Astrocyte of the hippocampus (primary cell): ENCODE measurements at regions not wholly inside any gene's neighbourhood (a gene's known extent, or its start where the extent isn't known, plus 50 kb on each side); places are given as distances from the start of the nearest gene placed in this dataset.
A peak's percentile ranks its signal among the peaks of the same experiment; 100 is the strongest.

ENCODE experiments used
- DNase-seq: peaks from one replicate; pipeline ENCODE4 v3.0.0; 2011; ENCODE audit warnings: low read depth, low spot score

GRCh38 chr7:126378642-126379041 lies 874.1 kb downstream of the GRM8 start:
- DNase-seq = no peak

DNA sequence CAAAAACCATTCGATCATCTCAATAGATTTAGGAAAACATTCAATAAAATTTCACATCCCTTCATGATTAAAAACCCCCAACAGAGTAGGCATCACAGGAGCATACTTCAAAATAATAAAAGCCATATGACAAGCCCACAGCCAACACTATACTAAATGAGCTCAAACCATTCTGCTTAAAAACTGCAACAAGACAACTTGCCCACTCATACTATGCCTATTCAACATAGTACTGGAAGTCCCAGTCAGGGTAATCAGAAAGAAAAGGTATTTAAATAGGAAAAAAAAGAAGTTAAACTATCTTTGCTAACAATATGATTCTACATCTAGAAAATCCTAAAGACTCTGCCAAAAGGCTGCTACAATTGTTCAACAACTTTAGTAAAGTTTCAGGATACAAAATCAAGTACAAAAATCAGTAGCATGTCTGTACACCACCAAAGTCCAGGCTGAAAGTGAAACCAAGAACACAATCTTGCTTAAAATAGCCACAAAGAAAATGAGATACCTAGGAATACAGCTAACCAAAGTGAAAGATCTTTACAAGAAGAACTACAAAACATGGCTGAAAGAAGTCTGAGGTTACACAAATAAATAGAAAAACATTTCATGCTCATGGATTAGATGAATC lies 882.6 kb downstream of the GRM8 start:
- no peak for DNase-seq

- DNase-seq = no peak
Measured at GRCh38 chr7:126362746-126363145, 890.0 kb downstream of the GRM8 start.

DNA sequence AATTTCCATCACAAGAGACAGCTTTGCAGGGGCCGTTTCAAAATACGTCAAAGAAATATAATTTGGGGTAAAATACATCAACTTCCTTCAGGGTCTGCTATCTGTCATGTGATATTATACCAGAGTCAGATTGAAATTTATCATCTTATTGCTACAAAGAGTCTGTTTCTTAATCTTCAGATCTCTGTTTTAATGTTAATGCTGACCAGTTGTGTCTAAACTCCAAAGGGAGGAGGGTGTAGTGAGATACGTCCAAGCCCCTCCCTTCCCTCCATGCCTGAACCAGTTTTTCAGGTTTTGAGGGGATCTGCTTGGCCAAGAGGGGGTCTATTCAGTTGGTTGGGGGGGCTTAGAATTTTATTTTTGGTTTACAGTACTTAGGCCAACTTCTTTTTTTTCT lies 891.6 kb downstream of the GRM8 start:
- no peak for DNase-seq

- DNase-seq = no peak
Measured at GRCh38 chr7:126339813-126340212, 912.9 kb downstream of the GRM8 start.

DNA sequence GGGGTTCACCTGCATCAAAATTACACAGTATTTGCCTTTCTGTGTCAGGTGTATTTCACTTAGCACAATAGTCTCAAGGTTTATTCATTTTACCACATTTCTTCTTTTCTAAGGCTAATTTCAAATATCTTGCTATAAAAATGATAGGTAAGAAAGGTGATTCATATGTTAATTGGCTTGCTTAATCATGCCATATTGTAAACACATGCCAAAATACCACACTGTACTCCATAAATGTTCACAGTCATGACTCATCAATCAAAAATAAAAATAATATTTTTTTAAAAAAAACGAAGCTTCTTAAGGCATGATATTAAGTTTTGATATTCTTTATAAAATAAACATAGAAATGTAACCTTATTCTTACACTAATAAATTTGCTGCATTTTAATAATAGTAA lies 947.1 kb downstream of the GRM8 start:
- no peak for DNase-seq

DNA sequence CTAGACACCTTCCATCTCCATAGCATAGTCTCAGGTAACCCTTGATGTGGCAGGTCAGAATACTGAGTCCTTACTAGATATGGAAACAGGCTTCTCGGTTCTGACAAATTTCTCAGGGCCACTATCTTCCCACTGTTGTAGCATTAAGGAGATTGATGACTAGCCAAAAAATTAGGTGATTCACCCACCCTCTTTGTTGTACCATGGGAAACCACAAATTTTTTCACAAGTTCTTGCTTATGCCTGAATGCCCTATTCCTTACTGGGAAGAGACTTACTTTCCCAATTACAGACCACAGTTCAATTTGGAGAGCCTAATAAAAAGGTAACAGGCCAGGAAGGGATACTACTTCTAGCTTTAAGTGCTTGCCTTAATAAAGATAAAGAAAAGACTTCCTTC lies 948.8 kb downstream of the GRM8 start:
- DNase-seq = peak; percentile 19

GRCh38 chr7:126302639-126303038 lies 950.1 kb downstream of the GRM8 start:
- no peak for DNase-seq

- no peak for DNase-seq
Measured at GRCh38 chr7:126286317-126286716, 966.4 kb downstream of the GRM8 start.

DNA sequence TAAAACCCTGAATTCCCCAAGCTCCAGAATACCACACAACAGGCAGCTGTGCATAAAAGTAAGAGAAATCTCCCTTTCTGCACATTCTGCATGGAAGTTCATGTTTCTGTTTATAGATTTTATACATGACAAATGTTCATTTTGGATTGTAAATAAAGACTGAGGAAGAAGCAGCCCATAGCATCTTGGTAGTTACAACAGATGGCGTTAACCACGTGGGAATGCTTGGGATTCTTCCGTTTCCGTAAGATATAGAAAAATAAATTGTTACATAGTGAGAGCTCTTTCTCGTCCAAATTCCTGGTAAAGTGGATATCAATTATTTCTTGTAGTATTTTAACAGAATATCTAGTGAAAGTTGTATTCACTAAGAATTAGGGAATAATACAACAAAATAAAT lies 1016.5 kb downstream of the GRM8 start:
- DNase-seq = no peak

- DNase-seq = no peak
Measured at GRCh38 chr7:126228356-126229061, 1024.2 kb downstream of the GRM8 start.

DNA sequence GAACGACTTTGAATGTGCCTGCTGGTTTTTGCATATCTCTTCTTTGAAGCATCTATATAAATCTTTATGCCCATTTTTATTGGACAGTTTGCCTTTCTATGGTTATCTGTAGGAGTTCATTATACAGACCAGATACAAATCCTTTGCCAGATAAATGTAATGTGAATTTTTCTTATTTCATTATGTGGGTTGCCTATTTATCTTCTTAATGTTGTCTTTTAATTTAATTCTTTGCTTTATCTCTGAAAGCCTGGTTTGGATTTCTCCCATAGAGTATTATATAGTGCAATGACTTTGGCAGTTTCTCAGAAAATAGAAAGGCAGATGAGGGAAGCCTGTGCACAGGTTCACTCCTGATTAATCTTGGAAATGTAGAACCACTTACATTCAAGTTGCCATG lies 1025.1 kb downstream of the GRM8 start:
- DNase-seq = no peak

- no peak for DNase-seq
Measured at GRCh38 chr7:126227055-126227454, 1025.7 kb downstream of the GRM8 start.

DNA sequence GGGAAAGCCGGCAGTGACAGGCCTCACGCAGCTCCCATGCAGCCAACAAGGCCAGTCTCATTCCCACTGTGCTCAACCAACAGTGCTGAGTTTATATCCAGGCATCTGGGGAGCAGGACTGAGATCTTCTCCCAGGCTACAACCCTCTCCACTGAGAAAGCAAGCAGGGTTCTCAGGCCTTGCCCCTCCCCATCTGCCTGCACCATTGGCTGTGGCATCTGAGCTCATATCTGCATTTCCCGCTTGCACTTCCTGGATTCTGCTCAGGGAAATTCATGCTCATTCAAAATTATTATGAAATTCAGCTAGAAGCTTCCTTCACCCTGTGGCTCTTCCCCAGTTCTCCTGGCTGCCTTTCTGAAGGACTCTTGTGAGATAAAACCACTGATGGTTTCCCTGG lies 1029.0 kb downstream of the GRM8 start:
- DNase-seq = no peak

GRCh38 chr7:126222782-126223181 lies 1030.0 kb downstream of the GRM8 start:
- no peak for DNase-seq

DNA sequence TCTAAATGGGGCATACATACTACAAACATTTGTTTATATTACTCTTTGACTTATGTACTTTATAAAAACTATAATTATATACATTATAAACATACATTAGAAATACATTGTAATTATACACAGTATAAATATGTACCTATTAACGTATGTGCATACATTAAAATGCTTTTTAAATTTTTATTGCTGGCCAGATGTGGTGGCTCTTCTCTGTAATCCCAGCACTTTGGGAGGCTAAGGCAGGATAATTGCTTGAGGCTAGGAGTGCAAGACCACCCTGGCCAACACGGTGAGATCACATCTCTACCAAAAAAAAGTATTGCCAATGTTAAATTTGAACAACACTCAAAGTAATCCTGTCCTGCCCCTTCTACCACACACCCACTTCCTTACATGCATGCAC lies 1037.0 kb downstream of the GRM8 start:
- no peak for DNase-seq

DNA sequence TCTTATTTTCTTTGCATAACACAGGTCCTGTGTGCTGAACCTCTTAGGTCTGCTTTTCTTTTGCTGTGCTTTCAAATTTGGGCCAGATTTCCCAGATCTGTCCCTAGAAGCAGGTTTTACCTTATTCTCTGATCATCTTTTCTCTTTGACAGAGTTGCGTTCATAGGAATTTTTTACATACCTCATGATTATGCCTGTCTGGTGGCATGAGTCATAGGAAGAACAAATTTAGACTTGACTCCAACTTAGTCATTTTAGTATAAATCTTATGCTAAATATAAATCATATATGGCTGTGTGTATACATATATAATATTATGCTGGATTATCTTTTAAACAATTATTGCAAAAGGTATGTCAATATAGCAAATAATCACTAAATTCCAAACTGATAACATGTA lies 1038.9 kb downstream of the GRM8 start:
- DNase-seq = no peak

DNA sequence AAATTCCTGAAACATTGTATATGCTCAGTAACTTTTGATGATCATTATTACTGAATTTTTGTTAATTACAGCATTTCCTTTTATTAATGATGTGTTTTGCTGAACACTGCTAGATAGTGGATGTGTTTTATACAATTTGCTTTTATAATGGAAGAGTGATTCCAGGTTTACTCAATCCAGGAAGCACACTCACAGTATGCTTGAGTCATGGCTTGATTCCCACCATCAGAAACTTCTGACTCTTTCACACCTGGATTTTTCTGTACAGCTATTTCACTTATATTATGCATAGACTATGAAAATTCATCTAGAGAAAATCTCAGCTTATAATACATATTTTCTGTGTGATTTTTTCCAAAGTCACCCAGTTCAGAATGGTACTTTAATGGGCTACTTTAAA lies 1040.9 kb downstream of the GRM8 start:
- no peak for DNase-seq

- no peak for DNase-seq
Measured at GRCh38 chr7:126210707-126211106, 1042.0 kb downstream of the GRM8 start.

DNA sequence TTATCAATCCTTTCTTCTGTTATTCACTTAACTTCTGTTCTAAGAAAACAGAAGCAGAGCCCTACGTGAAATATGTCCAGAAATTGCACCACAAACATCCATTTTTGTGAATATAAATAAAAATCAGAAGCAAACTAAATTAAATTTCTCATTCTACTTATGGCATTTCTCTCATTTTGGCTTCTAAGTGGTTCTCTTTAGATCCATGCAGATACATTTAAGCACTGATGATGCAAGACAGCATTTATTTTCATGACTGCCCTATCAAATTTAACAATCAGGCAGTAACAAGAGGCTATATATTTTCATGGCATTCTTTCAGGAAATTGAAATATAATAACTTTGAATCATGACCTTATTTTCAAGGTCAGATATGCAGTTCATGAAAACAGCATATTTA lies 1049.6 kb downstream of the GRM8 start:
- no peak for DNase-seq

DNA sequence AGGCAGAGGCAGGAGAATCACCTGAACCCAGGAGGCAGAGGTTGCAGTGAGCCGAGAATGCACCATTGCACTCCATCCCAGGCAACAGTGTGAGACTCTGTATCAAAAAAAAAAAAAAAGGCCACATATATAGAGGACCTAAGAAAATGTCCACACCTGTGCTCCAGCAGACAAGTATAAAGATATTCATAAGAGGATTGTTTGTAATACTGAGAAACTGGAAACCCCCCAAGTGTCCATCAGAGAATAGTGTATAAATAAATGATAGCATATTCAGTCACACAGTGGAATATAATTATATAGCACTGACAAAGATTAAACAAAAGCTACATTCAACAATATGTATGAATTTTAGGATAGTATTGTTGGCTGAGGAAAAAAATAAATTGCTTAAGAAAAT lies 1050.6 kb downstream of the GRM8 start:
- DNase-seq = no peak

- no peak for DNase-seq
Measured at GRCh38 chr7:126185959-126186580, 1066.7 kb downstream of the GRM8 start.

DNA sequence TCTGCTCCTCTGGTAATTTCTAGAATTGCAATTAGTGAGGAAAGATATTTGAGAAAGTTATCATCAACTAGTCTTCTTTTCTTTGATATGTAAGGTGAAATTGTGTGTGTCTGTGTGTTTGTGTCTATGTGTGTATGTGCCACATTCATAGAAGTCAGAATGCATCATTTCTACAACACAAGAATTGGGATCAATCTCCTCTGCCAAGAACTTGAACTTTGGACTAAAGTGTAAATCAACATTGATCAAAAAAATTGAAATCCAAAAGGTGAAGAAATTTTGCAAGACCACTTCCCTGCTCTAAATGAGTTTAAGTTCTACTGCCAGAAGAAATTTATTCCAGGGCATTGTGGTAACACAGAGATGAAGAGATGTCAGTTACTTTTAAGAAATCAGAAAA lies 1072.8 kb downstream of the GRM8 start:
- DNase-seq = no peak
